ENCODE measurements at regions not wholly inside any gene's neighbourhood (a gene's known extent, or its start where the extent isn't known, plus 50 kb on each side); places are given as distances from the start of the nearest gene placed in this dataset.

GRCh38 chr6:23994013-23994412, 132.0 kb upstream of the NRSN1 start:
- no peak for DNase-seq

DNA sequence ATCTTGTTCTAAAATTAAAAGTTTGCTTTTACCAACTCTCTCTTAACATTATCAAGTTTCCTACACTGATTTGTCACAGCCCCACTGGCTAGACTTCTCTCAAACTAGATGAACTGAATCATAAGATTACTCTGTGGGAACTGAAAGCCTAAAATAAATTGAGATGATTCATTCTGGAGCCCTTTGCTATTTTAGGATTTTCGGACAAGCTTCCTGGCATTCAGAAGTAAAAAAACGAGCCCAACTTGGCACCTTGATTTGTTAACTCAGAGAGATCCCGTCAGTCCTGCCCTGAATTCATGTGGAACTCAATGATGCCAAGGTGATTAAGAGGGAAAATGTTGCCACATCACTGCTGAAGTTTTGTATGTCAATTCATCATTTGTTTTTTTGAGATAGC, 122.0 kb upstream of the NRSN1 start:
- no peak for DNase-seq

GRCh38 chr6:24004659-24005058, 121.4 kb upstream of the NRSN1 start:
- DNase-seq, result no peak

GRCh38 chr6:24006254-24006653, 119.8 kb upstream of the NRSN1 start:
- DNase-seq, result no peak

DNA sequence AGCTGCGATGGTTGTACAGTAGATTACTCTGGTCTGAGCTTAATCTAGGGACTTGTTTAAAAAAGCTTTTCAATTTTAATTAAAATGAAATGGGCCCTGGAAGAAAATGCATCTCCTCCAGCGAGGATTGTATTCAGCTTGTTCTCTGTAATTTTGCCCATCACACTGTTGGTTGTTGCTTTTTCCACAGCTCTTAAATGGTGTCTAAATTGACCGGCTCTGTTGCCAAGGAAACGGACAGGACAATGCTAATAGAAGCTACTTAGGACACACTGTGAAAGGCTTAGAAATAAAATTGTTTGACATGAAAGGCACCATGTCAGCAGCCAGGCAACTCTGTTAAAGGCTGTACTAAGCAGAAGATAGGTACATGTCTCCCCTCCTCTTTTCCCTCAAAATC, 116.7 kb upstream of the NRSN1 start:
- no peak for DNase-seq

GRCh38 chr6:24010133-24010532, 115.9 kb upstream of the NRSN1 start:
- no peak for DNase-seq

DNA sequence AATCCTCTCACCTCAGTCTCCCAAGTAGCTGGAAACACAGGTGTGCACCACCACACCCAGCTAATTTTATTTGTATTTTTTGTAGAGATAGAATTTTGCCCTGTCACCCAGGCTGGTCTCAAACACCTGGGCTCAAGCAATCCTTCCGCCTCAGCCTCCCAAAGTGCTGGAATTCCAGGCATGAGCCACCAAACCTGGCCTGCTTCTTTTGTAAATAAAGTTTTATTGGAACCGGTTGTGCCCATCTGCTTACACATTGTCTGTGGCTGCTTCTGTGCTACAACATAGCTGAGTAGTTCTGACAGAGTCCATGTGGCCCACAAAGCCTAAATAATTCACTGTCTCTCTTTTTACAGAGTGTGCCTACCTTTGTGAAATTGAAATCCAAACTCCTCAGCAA, 109.7 kb upstream of the NRSN1 start:
- no peak for DNase-seq

DNA sequence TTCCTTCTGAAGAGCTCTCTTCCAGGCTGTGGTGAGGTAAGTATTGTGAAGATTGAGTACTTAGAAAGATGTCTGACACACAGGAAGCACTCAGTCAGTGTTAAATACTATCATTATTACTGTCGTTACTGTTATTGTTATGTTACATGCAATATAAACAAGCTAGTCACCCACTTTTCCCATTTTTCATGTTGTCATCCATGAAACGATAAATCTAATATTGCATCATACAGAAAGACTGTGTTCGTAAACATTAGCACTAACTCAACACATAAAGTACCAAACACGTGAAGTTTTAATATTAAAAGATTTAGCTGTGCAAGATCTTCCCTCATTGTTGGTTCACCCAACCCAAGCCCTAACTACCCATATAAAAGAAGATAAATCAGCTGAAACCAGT, 109.2 kb upstream of the NRSN1 start:
- DNase-seq, result no peak

GRCh38 chr6:24019393-24019792, 106.6 kb upstream of the NRSN1 start:
- DNase-seq, result no peak

- no peak for DNase-seq
Observed at GRCh38 chr6:24019830-24020229, 106.2 kb upstream of the NRSN1 start.

GRCh38 chr6:24026050-24026449, 100.0 kb upstream of the NRSN1 start:
- DNase-seq, result no peak

DNA sequence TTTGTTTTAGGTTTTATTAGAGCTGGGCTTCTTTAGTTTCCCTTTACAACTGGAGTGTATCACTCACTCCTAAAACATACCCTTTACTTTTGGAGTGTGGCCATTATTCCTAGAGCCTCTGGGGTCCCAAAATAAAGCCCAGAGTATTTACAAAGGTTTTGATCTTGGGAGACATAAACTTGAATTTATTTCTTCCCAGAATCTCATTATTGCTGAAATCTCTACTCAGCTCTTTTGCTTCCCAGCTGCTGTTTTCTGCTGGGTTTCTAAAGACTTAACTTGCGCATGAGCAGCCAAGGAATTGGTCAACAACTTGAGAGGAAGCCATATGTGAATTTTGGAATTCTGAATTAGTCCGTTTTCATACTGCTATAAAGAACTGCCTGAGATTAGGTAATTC, 94.5 kb upstream of the NRSN1 start:
- DNase-seq, result no peak

- DNase-seq, result no peak
Observed at GRCh38 chr6:24032896-24033688, 92.9 kb upstream of the NRSN1 start.

GRCh38 chr6:24043848-24044247, 82.2 kb upstream of the NRSN1 start:
- DNase-seq, result no peak

GRCh38 chr6:24051942-24052589, 73.9 kb upstream of the NRSN1 start:
- DNase-seq, result no peak

- no peak for DNase-seq
Observed at GRCh38 chr6:24052590-24052961, 73.4 kb upstream of the NRSN1 start.

DNA sequence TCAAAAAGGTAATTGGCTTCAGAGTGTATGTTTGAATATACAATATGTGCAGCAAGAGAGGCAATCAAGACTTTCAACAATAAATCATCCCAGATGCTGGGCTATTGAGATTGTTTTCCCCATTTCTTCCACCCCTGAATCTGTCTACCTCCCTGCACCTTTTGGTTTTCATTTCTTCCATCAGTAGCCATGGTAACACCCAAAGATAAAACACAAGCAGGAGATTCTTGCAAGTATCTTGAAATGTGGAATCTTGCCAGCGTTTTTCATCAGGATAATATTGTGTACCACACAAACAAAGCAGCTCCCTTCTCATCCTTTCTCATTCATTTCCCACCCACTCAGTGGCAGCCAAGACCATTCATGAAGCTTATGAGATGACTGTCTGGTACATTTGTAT, 73.0 kb upstream of the NRSN1 start:
- DNase-seq, result no peak

GRCh38 chr6:24054388-24054787, 71.6 kb upstream of the NRSN1 start:
- DNase-seq, result no peak

DNA sequence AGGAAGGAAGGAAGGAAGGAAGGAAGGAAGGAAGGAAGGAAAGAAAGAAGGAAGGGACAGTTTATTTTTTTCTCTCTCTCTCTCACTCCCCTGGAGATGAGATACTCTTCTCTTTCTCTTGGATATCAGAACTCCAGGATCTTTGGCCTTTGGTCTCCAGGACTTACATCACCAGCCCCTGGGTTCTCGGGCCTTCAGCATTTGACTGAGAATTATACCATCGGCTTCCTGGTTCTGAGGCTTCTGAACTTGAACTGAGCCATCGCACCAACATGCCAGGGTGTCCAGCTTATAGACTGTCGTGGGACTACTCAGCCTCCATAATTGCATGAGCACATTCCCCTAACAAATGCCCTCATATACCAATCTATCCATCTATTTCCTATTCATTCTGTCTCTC, 69.4 kb upstream of the NRSN1 start:
- no peak for DNase-seq

- DNase-seq, result no peak
Observed at GRCh38 chr6:24057030-24057429, 69.0 kb upstream of the NRSN1 start.

DNA sequence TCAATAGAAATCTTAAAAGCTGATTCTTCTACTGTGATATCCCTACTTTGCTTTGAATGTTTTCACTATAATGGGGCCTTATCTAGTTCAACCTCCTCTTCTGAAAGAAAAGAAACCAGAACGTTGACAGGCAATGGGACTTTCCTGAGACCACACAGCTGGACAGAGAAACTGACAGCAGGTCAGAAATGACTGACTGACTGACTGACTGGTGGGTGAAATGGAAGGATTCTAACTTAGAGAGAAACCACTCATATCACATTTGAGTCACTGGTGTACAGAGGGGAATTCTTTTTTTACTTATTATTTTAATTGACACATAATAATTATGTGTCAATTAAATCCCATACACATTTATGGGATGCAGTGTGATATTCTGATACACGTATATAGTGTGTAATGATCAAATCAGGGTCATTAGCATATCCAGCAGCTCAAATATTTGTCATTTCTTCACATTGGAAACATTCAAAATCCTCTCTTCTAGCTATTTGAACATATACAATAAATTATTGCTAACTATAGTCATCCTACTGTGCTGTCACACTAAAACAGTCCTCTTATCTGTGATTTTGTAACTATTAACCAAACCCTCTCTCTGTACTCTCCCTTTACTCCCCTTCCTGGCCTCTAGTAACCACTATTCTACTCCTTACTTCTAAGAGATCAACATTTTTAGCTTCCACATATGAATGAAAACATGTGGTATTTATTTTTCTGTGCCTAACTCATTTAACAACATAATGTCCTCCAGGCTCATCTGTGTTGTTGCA, 64.8 kb upstream of the NRSN1 start:
- no peak for DNase-seq

- DNase-seq, result peak; percentile 14
Observed at GRCh38 chr6:24064106-24064505, 61.9 kb upstream of the NRSN1 start.

- DNase-seq, result no peak
Observed at GRCh38 chr6:24064832-24065231, 61.2 kb upstream of the NRSN1 start.

DNA sequence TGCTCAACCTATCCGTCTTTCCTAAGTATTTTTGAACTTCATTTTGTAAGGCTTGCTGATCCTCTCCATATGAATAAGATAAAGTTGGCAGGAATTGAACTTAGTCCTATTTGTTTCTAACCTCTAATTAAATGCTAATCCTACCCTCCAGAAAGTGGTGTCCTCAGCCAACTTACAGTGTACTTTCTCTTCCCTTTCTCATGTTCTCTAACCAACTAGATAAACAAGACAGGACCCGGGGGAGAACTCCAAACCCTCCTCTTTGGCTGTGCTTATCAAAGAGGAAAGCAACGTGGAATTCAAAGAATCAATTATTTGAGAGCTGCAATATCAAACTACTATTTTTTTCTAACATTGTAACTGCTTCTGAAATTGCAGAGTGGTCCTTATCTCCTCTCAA, 56.5 kb upstream of the NRSN1 start:
- DNase-seq, result no peak

Measured in NCI-H1694 treated with DMSO at 0.1 percent for 48 hours (cell line).